GM04504 (cell line): ENCODE measurements at regions not wholly inside any gene's neighbourhood (a gene's known extent, or its start where the extent isn't known, plus 50 kb on each side); places are given as distances from the start of the nearest gene placed in this dataset.
A peak's percentile ranks its signal among the peaks of the same experiment; 100 is the strongest.
"Not testable (repeated sequence)": the region's sequence is repeated elsewhere in the genome, so short reads cannot be mapped to it uniquely, and the experiment has no call there.

Experiments
- DNase-seq: peaks from one replicate; pipeline ENCODE4 v3.0.0-alpha.2; 2012; ENCODE audit warnings: low read depth

GRCh38 chr18:46179306-46179705 is 75.1 kb downstream of the HAUS1 start:
- DNase-seq: no peak

DNA sequence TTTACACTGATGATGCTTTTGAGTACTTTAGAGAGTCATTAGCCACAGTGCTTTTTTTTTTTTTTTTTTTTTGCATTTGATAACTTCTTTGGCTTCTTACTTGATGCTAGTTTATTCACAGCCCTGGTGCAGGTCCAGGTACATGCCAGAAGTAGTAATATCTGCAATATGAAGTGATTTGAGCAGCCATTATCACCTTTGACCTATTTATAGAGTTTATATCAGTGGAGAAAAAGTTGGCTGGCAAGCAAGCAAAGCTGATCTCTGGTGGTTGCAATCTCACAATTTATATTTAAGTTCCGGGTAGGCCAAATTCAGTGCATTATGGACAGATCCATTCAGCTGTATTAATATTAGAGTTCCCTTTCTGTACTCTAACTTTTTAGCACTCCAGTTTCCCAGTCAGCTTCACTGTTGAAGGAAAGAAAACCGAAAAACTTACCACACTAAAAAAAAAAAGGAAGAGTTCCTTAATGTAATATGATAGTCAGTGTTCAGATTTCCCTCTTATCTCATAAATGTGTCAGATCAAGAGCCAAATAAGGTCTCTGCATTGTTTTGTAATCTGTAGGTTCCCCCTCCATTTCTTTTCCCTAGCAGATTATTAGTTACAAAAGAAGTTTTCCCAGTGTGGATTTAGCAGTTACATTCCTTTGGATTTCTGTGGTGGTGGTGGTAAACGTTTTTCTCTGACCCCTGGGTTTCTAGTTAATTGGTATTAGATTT is 78.6 kb downstream of the HAUS1 start:
- no peak for DNase-seq

DNA sequence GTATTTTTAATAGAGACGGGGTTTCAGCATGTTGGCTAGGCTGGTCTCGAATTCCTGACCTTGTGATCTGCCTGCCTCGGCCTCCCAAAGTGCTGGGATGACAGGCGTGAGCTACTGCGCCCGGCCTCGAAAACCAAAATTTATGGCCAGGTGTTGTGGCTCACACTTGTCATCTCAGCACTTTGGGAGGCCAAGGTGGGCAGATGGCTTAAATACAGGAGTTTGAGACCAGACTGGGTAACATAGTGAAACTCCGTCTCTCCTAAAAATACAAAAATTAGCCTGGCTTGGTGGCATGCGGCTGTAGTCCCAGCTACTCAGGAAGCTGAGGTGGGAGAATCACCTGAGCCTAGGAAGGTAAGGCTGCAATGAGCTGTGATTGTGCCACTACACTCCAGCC is 80.1 kb downstream of the HAUS1 start:
- not testable (repeated sequence) for DNase-seq

DNA sequence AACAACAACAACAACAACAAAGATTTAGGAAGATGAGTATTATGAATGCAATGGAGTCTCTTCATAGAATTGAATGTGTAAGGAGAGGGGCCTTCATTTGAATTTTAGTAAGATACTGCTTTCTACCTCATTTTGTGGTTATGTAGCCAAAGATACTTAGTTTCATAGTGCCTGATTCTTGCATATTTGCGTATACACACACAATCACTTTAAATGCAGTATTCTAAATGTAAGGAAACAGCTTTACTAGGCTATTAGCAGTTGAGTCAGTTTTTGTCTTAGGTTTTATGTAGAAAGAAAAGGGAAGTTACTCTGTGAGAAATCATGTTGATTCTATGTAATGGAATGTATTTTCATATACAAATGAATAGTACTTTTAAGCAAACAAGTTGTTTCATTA is 80.5 kb downstream of the HAUS1 start:
- DNase-seq: no peak

DNA sequence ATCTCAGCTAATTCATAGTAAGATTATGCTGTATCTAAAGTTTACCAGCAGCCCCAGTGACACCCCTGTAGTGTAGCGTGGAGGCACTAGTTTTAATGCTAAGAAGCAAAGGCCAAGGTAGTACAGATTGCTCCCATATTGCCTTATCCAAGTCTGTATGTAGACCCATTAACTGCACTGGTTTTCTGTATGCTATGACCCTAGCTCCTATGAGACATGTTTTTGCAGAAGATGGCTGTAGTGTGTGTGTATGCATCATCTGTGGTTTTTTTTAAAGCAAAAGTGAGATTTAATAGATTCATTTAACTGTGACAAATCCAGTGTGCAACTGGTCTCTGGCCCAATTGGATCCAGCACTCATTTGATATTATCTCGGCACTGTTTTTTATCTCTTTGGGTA is 86.5 kb downstream of the HAUS1 start:
- no peak for DNase-seq

- no peak for DNase-seq
Measured at GRCh38 chr18:46196627-46197243, 92.5 kb downstream of the HAUS1 start.

DNA sequence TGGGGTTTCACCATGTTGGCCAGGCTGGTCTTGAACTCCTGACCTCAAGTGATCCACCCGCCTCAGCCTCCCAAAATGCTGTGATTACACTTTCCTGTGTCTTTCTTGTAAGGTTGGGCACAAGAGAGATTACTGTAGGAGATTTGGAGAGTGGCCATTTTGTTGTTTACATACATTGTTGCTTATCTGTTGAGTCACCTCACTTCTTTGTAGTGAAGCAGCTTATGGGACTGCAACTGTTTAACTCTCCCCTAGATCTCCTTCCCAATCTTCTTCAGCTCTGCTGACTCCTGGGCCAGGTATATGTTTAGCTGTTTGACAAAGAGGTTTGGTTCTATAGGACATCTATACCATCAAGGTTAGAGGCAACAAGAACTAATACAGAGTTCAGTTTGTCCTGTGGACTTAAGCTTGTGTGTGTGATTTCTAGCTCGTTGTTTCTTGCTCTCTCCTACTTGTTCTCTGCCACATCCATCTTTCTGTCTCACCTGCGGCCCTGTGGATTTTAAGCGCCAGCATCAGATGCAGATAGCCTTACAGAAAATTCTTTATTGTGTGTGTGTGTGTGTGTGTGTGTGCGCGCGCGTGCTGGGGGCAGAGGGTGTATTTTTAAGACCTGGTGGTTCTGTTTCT is 95.4 kb downstream of the HAUS1 start:
- no peak for DNase-seq

- DNase-seq: not testable (repeated sequence)
Measured at GRCh38 chr18:46200178-46201055, 96.2 kb downstream of the HAUS1 start.

- DNase-seq: no peak
Measured at GRCh38 chr18:46204143-46204542, 100.0 kb downstream of the HAUS1 start.

GRCh38 chr18:46207985-46208384 is 103.8 kb downstream of the HAUS1 start:
- DNase-seq: no peak

DNA sequence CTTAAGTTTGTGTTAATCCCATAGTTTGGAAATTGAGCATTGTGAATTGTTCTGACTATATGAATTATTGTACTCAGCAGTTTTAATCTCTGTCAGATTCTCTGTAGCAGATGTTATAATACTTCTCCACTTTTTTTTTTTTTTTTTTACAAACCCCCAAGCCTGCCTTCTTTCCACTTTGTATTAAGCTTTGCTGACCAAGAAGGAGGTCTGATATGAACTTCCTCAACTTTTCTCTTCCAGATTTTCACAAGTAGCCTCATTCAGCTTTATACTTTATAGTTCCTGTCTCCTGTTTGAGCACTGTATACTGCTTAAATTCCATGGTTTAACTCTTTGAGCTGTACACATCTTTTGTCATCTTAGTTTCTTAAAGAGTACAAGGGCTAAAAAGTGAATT is 105.0 kb downstream of the HAUS1 start:
- DNase-seq: no peak

DNA sequence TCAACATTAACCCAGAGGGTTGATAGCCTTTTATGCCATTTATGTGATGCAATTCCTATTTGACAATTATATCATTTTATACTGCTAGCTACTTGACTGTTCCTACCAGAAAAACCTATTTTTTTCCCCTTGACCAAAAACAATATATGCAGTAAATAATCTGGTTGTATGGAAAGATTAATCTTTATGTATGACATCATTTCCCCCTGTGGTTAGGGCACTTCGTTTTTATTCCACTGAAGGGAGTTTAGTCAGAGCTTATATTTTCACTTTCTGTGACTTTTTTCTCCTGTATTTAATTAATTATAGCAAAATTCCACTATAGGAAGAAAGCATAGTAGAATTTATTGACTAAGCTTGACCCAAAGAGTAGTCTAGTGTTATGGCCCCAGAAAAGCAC is 107.6 kb downstream of the HAUS1 start:
- no peak for DNase-seq

DNA sequence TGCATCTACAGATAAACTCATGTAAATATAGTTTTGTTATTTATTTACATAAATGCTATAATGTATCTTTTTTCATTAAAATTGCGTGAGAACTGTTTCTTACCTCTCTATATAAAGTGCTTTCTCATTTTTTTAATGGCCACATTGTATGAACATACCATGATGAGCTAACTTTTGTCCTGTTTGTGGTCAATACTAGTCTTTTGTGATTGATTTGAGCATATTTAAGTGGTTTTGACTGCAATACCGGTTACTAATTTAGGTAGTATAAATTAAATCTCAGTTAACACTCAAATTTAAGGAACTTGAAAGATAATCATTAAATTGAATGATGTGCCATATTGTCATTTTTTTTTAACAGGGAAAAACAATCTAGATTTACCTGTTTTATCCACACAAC is 108.2 kb downstream of the HAUS1 start:
- no peak for DNase-seq

- DNase-seq: no peak
Measured at GRCh38 chr18:46213295-46213694, 109.1 kb downstream of the HAUS1 start.

GRCh38 chr18:46214435-46214834 is 110.2 kb downstream of the HAUS1 start:
- no peak for DNase-seq

DNA sequence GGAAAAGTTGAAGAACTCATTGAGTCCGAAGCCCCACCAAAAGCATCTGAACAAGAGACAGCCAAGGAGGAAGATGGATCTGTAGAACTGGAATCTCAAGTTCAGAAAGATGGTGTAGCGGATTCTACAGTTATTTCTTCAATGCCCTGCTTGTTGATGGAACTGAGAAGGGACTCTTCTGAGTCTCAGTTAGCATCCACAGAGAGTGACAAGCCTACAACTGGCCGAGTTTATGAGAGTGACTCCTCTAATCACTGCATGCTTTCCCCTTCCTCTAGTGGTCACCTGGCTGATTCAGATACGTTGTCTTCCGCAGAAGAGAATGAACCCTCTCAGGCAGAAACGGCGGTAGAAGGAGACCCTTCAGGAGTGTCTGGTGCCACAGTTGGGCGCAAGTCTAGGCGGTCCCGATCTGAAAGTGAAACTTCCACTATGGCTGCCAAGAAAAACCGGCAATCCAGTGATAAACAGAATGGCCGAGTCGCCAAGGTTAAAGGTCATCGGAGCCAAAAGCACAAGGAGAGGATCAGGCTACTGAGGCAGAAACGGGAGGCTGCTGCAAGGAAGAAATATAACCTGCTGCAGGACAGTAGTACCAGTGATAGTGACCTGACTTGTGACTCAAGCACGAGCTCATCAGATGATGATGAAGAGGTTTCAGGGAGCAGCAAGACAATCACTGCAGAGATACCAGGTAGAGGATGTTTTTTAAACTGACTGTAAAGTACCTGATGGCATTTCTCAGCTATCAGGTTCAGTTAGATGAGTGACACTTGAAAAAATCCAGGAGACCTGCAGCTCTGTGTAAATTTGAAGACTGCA is 111.9 kb downstream of the HAUS1 start:
- no peak for DNase-seq

- DNase-seq: peak; percentile 22
Measured at GRCh38 chr18:46220116-46220515, 115.9 kb downstream of the HAUS1 start.

DNA sequence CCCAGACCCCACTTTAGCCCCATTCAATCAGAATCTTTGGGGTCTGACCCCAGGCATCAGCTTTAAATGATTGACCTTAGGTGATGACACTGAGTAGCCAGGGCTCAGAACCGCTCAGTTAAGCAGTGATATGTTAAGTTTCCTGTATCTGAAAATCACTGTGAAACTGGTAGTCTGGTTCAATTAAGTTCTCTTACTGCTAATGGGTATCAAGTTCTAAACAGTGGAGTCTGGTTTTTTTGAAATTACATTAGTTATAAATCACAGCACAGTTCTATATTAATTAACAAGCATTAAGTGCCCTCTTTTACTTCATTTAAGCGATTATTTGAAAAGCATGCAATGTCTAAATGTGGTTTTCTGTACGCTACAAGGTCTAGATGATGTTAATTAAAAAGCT is 117.9 kb downstream of the HAUS1 start:
- DNase-seq: no peak

DNA sequence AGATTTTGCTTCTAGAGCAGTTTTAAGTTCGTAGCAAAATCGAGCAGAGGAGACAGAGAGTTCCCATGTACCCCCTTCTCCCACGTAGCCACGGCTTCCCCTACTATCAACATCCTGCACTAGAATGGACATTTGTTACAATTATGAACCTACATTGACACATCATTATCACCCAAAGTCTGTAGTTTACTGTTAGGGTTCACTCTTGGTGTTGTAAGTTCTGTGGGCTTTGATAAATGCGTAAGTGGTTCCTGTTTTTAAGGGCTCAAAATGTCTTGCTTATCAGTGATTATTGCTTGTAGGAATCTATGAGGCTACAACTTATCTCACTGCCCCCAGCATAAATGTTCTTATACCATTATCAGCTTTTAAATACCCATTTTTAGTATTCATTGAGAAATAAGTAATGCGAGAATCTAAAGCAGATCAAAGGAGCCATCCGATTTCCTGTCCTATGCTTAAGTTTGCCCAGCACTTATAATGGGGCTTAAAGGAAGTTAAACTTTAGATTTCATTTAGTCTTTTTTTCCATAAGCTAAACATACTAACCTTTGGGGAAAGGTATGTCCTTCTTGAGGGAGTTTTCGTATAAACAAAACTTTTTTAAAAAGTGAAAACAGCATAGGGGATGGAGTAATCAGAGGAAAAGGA is 118.7 kb downstream of the HAUS1 start:
- no peak for DNase-seq

- DNase-seq: no peak
Measured at GRCh38 chr18:46224181-46224775, 120.1 kb downstream of the HAUS1 start.

- DNase-seq: peak; percentile 55
Measured at GRCh38 chr18:46226461-46226860, 122.3 kb downstream of the HAUS1 start.
